ENCODE measurements at regions not wholly inside any gene's neighbourhood (a gene's known extent, or its start where the extent isn't known, plus 50 kb on each side); places are given as distances from the start of the nearest gene placed in this dataset.
A peak's percentile ranks its signal among the peaks of the same experiment; 100 is the strongest.

DNA sequence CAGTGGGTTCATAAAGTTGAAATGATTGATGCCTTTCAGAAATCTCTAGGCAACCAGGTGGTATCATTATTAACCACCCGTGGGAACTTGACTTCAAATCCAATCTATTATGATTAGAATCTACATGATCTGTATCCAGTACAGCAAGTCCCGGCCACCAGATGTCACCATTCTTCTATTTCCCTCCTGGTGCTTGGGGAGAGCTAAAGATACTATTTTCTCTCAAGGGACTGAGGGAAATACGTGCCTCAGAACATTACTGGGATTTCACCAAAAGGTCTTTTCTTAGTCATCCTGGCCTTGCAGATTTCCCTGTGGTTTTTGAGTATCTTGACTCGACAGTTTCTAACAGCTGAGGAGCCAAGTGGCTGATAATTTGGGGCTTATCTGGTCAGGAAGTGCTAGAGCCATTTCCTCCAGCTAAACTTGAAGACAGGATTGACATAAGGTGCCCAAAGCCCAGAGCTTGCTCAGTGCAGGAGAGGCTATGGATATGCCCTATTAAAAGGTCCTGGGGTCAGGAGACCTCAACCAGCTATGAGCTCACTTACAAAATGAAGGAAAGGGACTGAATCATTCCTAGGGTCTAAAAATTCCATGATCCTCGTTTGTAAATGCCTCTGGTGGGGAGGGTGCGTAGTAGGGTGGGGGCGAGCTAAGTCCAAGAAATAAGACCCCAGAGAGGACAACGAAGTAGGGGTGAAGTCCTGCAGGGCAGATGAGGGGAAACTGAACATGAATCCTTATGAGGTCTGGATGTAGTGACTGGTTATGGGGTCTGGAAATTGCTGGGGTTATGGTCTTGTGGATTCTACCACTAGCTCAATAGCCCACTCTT is 135.4 kb upstream of the MGAT5 start (continued):
- TF ChIP-seq, protein P1, sequence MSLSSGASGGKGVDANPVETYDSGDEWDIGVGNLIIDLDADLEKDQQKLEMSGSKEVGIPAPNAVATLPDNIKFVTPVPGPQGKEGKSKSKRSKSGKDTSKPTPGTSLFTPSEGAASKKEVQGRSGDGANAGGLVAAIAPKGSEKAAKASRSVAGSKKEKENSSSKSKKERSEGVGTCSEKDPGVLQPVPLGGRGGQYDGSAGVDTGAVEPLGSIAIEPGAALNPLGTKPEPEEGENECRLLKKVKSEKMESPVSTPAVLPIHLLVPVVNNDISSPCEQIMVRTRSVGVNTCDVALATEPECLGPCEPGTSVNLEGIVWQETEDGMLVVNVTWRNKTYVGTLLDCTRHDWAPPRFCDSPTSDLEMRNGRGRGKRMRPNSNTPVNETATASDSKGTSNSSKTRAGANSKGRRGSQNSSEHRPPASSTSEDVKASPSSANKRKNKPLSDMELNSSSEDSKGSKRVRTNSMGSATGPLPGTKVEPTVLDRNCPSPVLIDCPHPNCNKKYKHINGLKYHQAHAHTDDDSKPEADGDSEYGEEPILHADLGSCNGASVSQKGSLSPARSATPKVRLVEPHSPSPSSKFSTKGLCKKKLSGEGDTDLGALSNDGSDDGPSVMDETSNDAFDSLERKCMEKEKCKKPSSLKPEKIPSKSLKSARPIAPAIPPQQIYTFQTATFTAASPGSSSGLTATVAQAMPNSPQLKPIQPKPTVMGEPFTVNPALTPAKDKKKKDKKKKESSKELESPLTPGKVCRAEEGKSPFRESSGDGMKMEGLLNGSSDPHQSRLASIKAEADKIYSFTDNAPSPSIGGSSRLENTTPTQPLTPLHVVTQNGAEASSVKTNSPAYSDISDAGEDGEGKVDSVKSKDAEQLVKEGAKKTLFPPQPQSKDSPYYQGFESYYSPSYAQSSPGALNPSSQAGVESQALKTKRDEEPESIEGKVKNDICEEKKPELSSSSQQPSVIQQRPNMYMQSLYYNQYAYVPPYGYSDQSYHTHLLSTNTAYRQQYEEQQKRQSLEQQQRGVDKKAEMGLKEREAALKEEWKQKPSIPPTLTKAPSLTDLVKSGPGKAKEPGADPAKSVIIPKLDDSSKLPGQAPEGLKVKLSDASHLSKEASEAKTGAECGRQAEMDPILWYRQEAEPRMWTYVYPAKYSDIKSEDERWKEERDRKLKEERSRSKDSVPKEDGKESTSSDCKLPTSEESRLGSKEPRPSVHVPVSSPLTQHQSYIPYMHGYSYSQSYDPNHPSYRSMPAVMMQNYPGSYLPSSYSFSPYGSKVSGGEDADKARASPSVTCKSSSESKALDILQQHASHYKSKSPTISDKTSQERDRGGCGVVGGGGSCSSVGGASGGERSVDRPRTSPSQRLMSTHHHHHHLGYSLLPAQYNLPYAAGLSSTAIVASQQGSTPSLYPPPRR (CRISPR knock-in tag; IDR thresholded peaks at IDR 0.05; ENCODE audit: borderline replicate concordance), result no peak
- peak; percentile 87; the same call in 1 of the 2 replicates for TF ChIP-seq RUNX1 (IDR thresholded peaks at IDR 0.05; ENCODE audit: low read depth)
- TF ChIP-seq RHOXF2B (CRISPR knock-in tag; conservative IDR thresholded peaks at IDR 0.05), result no peak
- TF ChIP-seq, protein P2, sequence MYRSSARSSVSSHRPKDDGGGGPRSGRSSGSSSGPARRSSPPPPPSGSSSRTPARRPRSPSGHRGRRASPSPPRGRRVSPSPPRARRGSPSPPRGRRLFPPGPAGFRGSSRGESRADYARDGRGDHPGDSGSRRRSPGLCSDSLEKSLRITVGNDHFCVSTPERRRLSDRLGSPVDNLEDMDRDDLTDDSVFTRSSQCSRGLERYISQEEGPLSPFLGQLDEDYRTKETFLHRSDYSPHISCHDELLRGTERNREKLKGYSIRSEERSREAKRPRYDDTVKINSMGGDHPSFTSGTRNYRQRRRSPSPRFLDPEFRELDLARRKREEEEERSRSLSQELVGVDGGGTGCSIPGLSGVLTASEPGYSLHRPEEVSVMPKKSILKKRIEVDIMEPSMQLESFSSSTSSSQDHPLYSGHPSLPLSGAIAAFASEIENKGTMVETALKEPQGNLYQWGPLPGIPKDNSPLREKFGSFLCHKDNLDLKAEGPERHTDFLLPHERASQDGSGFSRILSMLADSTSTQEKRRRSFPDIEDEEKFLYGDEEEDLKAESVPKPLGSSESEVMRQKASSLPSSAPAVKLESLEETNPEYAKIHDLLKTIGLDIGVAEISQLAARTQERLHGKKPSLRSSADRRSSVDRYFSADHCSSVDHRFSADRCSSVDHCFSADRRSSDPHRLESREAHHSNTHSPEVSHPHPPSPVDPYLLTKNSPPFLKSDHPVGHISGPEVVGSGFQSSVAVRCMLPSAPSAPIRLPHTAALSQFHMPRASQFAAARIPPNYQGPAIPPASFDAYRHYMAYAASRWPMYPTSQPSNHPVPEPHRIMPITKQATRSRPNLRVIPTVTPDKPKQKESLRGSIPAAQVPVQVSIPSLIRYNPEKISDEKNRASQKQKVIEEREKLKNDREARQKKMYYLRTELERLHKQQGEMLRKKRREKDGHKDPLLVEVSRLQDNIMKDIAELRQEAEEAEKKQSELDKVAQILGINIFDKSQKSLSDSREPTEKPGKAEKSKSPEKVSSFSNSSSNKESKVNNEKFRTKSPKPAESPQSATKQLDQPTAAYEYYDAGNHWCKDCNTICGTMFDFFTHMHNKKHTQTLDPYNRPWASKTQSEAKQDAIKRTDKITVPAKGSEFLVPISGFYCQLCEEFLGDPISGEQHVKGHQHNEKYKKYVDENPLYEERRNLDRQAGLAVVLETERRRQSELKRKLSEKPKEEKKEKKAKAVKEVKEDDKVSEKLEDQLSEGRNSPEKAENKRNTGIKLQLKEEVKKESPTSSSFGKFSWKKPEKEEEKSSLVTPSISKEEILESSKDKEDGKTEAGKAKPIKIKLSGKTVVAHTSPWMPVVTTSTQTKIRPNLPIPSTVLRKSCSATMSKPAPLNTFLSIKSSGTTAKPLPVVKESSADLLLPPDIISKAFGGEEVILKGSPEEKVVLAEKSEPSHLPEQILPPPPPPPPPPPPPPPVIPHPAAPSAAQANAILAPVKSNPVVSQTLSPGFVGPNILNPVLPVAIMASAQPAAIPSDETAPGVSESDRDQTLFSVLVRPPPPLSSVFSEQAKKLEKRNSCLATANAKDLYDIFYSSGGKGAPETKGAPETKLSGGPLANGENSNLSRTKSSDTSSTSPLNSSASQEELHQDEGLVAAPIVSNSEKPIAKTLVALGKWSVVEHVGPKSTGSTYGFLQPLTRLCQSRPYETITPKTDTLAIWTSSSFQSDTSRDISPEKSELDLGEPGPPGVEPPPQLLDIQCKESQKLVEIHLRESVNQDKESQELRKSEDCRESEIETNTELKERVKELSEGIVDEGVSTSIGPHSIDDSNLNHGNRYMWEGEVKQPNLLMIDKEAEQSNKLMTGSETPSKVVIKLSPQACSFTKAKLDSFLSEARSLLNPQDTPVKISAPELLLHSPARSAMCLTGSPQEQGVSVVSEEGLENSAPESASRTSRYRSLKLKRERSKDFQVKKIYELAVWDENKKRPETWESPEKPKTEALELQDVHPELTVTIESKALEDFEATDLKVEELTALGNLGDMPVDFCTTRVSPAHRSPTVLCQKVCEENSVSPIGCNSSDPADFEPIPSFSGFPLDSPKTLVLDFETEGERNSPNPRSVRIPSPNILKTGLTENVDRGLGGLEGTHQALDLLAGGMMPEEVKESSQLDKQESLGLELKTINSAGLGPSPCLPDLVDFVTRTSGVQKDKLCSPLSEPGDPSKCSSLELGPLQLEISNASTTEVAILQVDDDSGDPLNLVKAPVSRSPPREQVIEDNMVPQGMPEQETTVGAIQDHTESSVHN (IDR thresholded peaks at IDR 0.05; ENCODE audit: borderline replicate concordance in 1 of 2, low read depth in 1 of 2), result peak in 1 of 2 experiments; percentile 98; a peak in 2 of 4 replicates
- TF ChIP-seq LEF1 (IDR thresholded peaks at IDR 0.05), result peak; percentile 92
- no peak for TF ChIP-seq TAF15 (IDR thresholded peaks at IDR 0.05; ENCODE audit: low read depth, low read length)
- TF ChIP-seq SRSF9 (IDR thresholded peaks at IDR 0.05; ENCODE audit: borderline replicate concordance, low read depth, low read length), result no peak
- peak; percentile 98 for TF ChIP-seq SMARCA4 (IDR thresholded peaks at IDR 0.05)
- TF ChIP-seq, protein P3, sequence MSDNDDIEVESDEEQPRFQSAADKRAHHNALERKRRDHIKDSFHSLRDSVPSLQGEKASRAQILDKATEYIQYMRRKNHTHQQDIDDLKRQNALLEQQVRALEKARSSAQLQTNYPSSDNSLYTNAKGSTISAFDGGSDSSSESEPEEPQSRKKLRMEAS (CRISPR knock-in tag; IDR thresholded peaks at IDR 0.05), result no peak
- TF ChIP-seq TCF7 (IDR thresholded peaks at IDR 0.05; ENCODE audit: borderline replicate concordance), result peak; percentile 35; the same call in 1 of the 2 replicates
- peak; percentile 83 for TF ChIP-seq MEF2D (tag; conservative IDR thresholded peaks at IDR 0.05; ENCODE audit: low read depth)
- no peak; the same call in 1 of the 2 replicates for TF ChIP-seq NFE2L1 (tag; IDR thresholded peaks at IDR 0.05; ENCODE audit: borderline replicate concordance, low read depth)
- peak; percentile 97 for TF ChIP-seq SMAD4 (CRISPR knock-in tag; conservative IDR thresholded peaks at IDR 0.05)
